D721Med (cell line): ENCODE measurements at regions not wholly inside any gene's neighbourhood (a gene's known extent, or its start where the extent isn't known, plus 50 kb on each side); places are given as distances from the start of the nearest gene placed in this dataset.
"Not testable (repeated sequence)": the region's sequence is repeated elsewhere in the genome, so short reads cannot be mapped to it uniquely, and the experiment has no call there.

Experiments used
- DNase-seq: peaks from one replicate; pipeline ENCODE4 v3.0.0; 2011; ENCODE audit warnings: low spot score; ENCODE audit not compliant: insufficient read length
- FAIRE-seq: peaks from 2 replicates; lab custom pipeline; 2011; peaks lifted over from hg19 to GRCh38; lab: Jason Lieb, UNC
- TF ChIP-seq, protein P1 (sequence below): IDR thresholded peaks from 2 replicates; pipeline ENCODE4 v1.5.1; 2012; ENCODE audit warnings: mild to moderate bottlenecking, control low read depth; ENCODE audit not compliant: insufficient read depth; ENCODE audit errors: missing control alignments

DNA sequence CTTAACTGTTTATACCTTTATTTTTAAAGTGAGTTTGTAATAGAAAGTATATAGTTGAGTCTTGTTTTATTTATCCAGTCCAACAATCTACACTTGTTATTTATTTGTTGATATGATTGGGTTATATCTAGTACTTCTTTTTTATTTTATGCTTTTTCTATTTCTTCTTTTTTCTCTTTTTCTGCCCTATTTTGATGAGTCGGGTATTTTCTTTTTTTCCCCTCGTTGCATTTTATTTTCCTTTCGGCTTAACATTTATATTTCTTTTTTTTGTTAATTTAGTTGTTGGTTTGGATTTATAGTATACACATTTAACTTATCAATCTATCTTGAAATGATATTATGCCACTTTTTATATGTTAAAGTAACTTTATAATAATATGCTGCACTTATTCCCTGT lies 111.7 kb upstream of the IZUMO3 start:
- no peak for FAIRE-seq
- no peak for DNase-seq
- TF ChIP-seq, protein P1, sequence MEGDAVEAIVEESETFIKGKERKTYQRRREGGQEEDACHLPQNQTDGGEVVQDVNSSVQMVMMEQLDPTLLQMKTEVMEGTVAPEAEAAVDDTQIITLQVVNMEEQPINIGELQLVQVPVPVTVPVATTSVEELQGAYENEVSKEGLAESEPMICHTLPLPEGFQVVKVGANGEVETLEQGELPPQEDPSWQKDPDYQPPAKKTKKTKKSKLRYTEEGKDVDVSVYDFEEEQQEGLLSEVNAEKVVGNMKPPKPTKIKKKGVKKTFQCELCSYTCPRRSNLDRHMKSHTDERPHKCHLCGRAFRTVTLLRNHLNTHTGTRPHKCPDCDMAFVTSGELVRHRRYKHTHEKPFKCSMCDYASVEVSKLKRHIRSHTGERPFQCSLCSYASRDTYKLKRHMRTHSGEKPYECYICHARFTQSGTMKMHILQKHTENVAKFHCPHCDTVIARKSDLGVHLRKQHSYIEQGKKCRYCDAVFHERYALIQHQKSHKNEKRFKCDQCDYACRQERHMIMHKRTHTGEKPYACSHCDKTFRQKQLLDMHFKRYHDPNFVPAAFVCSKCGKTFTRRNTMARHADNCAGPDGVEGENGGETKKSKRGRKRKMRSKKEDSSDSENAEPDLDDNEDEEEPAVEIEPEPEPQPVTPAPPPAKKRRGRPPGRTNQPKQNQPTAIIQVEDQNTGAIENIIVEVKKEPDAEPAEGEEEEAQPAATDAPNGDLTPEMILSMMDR, result no peak

DNA sequence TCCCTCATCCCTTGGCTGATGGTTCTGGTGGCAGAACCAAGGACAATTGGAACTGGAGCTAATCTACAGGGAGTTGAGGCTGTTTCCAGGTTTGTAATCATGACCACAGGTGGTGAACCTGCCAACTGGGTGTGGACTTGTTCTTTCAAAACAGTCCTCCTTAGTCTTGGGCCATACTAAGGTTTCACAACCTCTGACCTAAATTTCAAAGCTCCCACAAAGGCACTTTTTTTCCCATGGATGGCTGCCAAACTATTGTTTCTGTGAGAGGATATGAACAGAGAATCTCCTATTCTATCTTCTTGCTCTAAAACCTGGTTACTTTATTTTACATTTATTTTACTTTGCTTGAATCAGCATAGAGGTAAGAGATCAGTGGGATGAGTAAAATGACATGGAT lies 106.5 kb upstream of the IZUMO3 start:
- DNase-seq (no peak), FAIRE-seq (no peak)
- TF ChIP-seq, protein P1, result no peak

DNA sequence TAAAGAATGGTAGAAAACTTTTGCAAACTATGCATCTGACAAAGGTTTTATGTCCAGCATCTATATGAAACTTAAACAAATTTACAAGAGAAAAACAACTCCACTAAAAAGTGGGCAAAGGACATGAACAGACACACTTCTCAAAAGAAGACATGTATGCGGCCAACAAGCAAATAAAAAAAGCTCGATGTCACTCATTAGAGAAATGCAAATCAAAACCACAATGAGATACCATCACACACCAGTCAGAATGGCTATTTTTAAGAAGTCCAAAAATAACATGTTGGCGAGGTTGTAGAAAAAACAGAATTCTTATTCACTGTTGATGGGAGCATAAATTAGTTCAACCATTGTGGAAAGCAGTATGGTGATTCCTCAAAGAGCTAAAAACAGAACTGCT lies 83.1 kb upstream of the IZUMO3 start:
- not testable (repeated sequence) for DNase-seq, FAIRE-seq

DNA sequence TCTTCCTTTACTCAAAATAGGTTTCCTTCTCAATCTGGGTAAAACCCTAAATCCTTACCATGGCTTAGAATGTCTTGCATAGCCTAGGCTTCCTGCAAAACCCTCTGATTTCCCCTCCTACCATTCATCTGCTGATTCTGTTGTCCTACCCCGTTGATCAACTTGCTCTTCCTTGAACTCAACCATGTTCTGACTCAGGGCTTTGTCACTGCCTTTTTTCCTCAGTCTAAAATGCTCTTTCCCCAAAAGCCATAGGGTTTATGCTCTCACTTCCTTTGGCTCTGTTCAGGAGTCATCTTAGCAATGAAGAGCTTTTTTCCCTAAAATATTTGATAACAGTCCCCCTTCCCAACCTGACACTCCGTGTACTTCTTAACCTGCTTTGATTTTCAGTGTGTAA lies 79.4 kb upstream of the IZUMO3 start:
- no peak for FAIRE-seq
- DNase-seq, result no peak
- TF ChIP-seq, protein P1, result no peak

DNA sequence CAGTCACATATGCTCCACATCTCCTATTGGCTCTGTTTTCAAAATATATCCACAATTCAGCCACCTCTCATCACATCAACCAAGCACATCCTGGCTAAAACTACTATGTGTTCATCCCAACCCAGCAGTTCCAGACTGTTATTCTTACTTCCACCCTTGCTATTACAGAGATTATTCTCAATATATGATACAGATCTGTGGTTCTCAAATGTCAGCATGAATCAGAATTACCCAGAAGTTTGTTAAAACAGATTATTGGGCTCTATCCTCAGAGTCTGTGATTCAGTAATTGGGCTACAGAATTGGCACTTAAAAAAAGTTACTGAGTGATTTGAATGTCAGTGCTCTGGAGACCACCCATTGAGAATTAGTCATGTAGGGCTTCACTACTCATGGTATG lies 78.8 kb upstream of the IZUMO3 start:
- TF ChIP-seq, protein P1, result no peak
- DNase-seq (no peak), FAIRE-seq (no peak)

DNA sequence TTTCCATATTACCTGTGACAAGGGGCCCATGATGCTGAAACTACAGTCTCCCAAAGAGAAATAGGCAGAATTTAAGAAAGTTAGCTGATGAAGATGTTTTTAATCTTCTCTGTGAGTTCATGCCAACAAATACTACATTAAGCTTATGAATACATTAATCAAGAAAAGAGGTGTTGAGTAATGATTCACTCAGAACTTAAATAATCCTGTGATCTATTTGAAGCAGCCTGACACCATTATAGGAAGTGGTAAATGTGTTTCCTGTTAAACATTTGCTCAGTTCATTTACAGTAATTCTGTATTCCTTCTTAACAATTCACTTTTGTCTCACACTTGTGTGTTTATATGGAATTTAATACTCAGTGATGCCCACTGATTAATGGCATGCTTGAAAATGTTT lies 75.0 kb upstream of the IZUMO3 start:
- FAIRE-seq (no peak), DNase-seq (no peak)
- TF ChIP-seq, protein P1, result no peak

DNA sequence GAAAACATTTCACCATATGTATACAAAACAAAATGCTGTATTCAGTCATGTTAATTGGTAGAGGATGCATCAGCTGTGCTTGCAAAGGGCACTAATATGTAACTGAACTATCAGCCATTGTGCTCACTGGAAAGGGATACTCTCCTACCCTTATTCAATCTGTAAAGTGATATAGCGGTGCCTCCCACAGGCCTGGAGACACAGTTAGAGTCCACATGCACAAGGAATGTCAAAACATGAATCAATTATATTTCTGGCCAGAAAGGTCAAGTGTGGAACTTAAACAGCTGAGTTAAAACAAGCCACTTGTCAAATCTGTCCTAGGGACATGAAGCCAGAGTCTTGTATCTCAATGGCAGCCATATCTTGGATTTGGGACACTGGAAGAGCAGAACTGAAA lies 71.2 kb upstream of the IZUMO3 start:
- FAIRE-seq, result no peak
- no peak for DNase-seq
- TF ChIP-seq, protein P1, result peak; percentile 22

DNA sequence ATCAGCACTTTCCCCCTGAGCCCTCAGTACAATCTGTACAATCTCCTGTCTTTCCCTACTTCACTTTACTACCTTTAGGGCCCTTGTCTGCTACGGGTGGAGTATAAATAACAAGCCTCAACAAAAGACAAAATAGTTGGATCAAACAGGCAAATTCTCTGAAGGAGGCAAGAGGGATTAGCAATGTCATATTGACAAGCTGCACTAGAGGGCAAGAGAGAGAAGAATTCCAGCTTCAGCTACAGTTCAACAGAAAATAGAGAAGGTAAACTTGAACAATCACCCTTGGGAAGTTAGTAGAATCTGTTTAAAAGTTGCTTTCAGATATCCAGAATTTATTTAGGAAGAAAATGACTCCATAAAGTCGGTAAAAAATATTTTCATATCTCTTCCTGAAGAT lies 68.4 kb upstream of the IZUMO3 start:
- FAIRE-seq (no peak), DNase-seq (no peak)
- TF ChIP-seq, protein P1, result peak; percentile 36
